Lower leg skin (tissue), 3 donors: ENCODE measurements at regions not wholly inside any gene's neighbourhood (a gene's known extent, or its start where the extent isn't known, plus 50 kb on each side); places are given as distances from the start of the nearest gene placed in this dataset.

ENCODE experiments used
- POLR2A ChIP-seq, 2 donors: fragments of 450-650 bp; IDR thresholded peaks; one replicate each; pipeline ENCODE4 v1.6.1; 2016 to 2017; ENCODE audit warnings: antibody characterized with exemption in 2 of 2, mild to moderate bottlenecking in 1 of 2, moderate library complexity in 1 of 2
- TF ChIP-seq, protein P1 (sequence below), 3 donors: fragments of 450-650 bp; IDR thresholded peaks; one replicate each; pipeline ENCODE4 v1.5.1; 2016; ENCODE audit warnings: antibody characterized with exemption in 3 of 3, mild to moderate bottlenecking in 3 of 3, moderate library complexity in 2 of 3

DNA sequence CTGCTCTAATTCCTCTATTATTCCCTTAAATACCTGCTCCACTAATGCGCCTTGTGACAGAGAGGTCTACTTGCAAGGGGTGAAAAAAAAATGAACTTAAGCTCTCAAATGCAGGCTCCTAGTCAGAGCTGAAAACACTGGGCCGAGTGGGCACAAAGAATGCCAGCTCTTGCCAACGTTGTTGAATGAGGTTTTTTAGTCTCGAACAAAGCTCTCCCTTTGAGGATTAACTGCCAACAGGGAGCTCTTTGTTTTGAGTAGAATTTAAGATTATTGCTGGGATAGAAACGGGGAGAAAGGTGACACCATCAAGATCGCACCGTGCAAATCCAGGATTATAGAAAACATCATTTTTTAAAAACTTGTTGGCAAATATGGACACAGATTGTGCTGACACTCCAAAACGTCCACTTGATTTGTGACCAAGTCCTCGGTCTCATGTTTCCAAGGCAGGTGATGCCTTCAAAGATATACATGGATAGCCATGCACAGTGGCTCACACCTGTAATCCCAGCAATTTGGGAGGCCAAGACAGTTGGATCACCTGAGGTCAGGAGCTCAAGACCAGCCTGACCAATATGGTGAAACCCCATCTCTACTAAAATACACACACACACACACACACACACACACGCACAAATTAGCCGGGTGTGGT lies 163.2 kb downstream of the BMP7 start:
- TF ChIP-seq, protein P1, sequence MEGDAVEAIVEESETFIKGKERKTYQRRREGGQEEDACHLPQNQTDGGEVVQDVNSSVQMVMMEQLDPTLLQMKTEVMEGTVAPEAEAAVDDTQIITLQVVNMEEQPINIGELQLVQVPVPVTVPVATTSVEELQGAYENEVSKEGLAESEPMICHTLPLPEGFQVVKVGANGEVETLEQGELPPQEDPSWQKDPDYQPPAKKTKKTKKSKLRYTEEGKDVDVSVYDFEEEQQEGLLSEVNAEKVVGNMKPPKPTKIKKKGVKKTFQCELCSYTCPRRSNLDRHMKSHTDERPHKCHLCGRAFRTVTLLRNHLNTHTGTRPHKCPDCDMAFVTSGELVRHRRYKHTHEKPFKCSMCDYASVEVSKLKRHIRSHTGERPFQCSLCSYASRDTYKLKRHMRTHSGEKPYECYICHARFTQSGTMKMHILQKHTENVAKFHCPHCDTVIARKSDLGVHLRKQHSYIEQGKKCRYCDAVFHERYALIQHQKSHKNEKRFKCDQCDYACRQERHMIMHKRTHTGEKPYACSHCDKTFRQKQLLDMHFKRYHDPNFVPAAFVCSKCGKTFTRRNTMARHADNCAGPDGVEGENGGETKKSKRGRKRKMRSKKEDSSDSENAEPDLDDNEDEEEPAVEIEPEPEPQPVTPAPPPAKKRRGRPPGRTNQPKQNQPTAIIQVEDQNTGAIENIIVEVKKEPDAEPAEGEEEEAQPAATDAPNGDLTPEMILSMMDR (IDR thresholded peaks at IDR 0.05): no peak
- TF ChIP-seq POLR2A (IDR thresholded peaks at IDR 0.05): no peak
